ENCODE measurements at regions not wholly inside any gene's neighbourhood (a gene's known extent, or its start where the extent isn't known, plus 50 kb on each side); places are given as distances from the start of the nearest gene placed in this dataset.

GRCh38 chr7:89987665-89988064 is 166.6 kb upstream of the STEAP1 start:
- intact Hi-C loops (cut with DNase I), result no loop called here
- H3K36me3 ChIP-seq, result no peaks in the 10 kb centered on the region
- no peak overlapping the region for H3K27ac ChIP-seq
- WGBS, result 43% methylated on average over 3 of the region's 3 CpGs
- DNase-seq (ENCODE audit: low spot score), result no peak
- H3K27me3 ChIP-seq (replicated peaks; ENCODE audit: insufficient read depth), result no peaks in the 10 kb centered on the region
- TF ChIP-seq CTCF (IDR thresholded peaks at IDR 0.05) (no peak), POLR2AphosphoS5 (IDR thresholded peaks at IDR 0.05) (no peak), POLR2A (IDR thresholded peaks at IDR 0.05) (no peak)
- H3K9me3 ChIP-seq, result no peaks in the 10 kb centered on the region
- H3K4me3 ChIP-seq, result no peak overlapping the region
- no peaks in the 10 kb centered on the region for H3K4me1 ChIP-seq (replicated peaks)

- no peaks in the 10 kb centered on the region for H3K9me3 ChIP-seq
- WGBS, result 47% methylated on average over 1 of the region's 1 CpG
- H3K27me3 ChIP-seq (replicated peaks; ENCODE audit: insufficient read depth), result no peaks in the 10 kb centered on the region
- TF ChIP-seq POLR2AphosphoS5 (IDR thresholded peaks at IDR 0.05), result no peak
- TF ChIP-seq CTCF (IDR thresholded peaks at IDR 0.05), result no peak
- no peak for TF ChIP-seq POLR2A (IDR thresholded peaks at IDR 0.05)
- no peak overlapping the region for H3K4me3 ChIP-seq
- no peak overlapping the region for H3K27ac ChIP-seq
- no peak for DNase-seq (ENCODE audit: low spot score)
- H3K4me1 ChIP-seq (replicated peaks), result no peaks in the 10 kb centered on the region
- no peaks in the 10 kb centered on the region for H3K36me3 ChIP-seq
- intact Hi-C loops (cut with DNase I), result no loop called here
These were observed 166.2 kb upstream of the STEAP1 start for GRCh38 chr7:89988074-89988473.

GRCh38 chr7:89989454-89989853 is 164.8 kb upstream of the STEAP1 start:
- no peak overlapping the region for H3K27ac ChIP-seq
- no peaks in the 10 kb centered on the region for H3K36me3 ChIP-seq
- H3K4me3 ChIP-seq, result no peak overlapping the region
- no peak for TF ChIP-seq POLR2A (IDR thresholded peaks at IDR 0.05)
- TF ChIP-seq POLR2AphosphoS5 (IDR thresholded peaks at IDR 0.05), result no peak
- no peak for TF ChIP-seq CTCF (IDR thresholded peaks at IDR 0.05)
- no peaks in the 10 kb centered on the region for H3K4me1 ChIP-seq (replicated peaks)
- WGBS, result 65% methylated on average over 2 of the region's 2 CpGs
- no peak for DNase-seq (ENCODE audit: low spot score)
- no peaks in the 10 kb centered on the region for H3K9me3 ChIP-seq
- H3K27me3 ChIP-seq (replicated peaks; ENCODE audit: insufficient read depth), result no peaks in the 10 kb centered on the region
- intact Hi-C loops (cut with DNase I), result no loop called here

GRCh38 chr7:89994483-89994882 is 159.8 kb upstream of the STEAP1 start:
- TF ChIP-seq POLR2A (IDR thresholded peaks at IDR 0.05), result no peak
- no peak for TF ChIP-seq POLR2AphosphoS5 (IDR thresholded peaks at IDR 0.05)
- no peak for TF ChIP-seq CTCF (IDR thresholded peaks at IDR 0.05)
- no peak overlapping the region for H3K27ac ChIP-seq
- DNase-seq (ENCODE audit: low spot score), result no peak
- no peak overlapping the region for H3K4me3 ChIP-seq
- intact Hi-C loops (cut with DNase I), result no loop called here
- no peaks in the 10 kb centered on the region for H3K4me1 ChIP-seq (replicated peaks)
- H3K9me3 ChIP-seq, result no peaks in the 10 kb centered on the region
- WGBS, result 26% methylated on average over 1 of the region's 1 CpG
- no peaks in the 10 kb centered on the region for H3K36me3 ChIP-seq
- H3K27me3 ChIP-seq (replicated peaks; ENCODE audit: insufficient read depth), result no peaks in the 10 kb centered on the region

GRCh38 chr7:89998554-89998953 is 155.7 kb upstream of the STEAP1 start:
- Histone ChIP-seq H3K4me3 (no peak overlapping the region), H3K27ac (no peak overlapping the region), H3K9me3 (no peaks in the 10 kb centered on the region), H3K4me1 (replicated peaks) (no peaks in the 10 kb centered on the region), H3K36me3 (no peaks in the 10 kb centered on the region), H3K27me3 (replicated peaks; ENCODE audit: insufficient read depth) (no peaks in the 10 kb centered on the region)
- DNase-seq (ENCODE audit: low spot score), result no peak
- 83% methylated on average over 2 of the region's 2 CpGs for WGBS
- TF ChIP-seq CTCF (IDR thresholded peaks at IDR 0.05), result no peak
- no peak for TF ChIP-seq POLR2A (IDR thresholded peaks at IDR 0.05)
- no peak for TF ChIP-seq POLR2AphosphoS5 (IDR thresholded peaks at IDR 0.05)
- intact Hi-C loops (cut with DNase I), result no loop called here

Data from prostate gland (tissue), 2 donors.